C4-2B (cell line): ENCODE measurements at regions not wholly inside any gene's neighbourhood (a gene's known extent, or its start where the extent isn't known, plus 50 kb on each side); places are given as distances from the start of the nearest gene placed in this dataset.

Experiments
- ZFX ChIP-seq: fragments of 450-650 bp; IDR thresholded peaks from 2 replicates; pipeline ENCODE4 v1.6.1; 2017
- TF ChIP-seq, protein P1 (sequence below): fragments of 450-650 bp; conservative IDR thresholded peaks from 2 replicates; pipeline ENCODE4 v1.5.1; 2017; ENCODE audit warnings: mild to moderate bottlenecking

GRCh38 chrX:7654316-7654715, 188.7 kb upstream of the VCX start:
- no peak for TF ChIP-seq ZFX
- TF ChIP-seq, protein P1, sequence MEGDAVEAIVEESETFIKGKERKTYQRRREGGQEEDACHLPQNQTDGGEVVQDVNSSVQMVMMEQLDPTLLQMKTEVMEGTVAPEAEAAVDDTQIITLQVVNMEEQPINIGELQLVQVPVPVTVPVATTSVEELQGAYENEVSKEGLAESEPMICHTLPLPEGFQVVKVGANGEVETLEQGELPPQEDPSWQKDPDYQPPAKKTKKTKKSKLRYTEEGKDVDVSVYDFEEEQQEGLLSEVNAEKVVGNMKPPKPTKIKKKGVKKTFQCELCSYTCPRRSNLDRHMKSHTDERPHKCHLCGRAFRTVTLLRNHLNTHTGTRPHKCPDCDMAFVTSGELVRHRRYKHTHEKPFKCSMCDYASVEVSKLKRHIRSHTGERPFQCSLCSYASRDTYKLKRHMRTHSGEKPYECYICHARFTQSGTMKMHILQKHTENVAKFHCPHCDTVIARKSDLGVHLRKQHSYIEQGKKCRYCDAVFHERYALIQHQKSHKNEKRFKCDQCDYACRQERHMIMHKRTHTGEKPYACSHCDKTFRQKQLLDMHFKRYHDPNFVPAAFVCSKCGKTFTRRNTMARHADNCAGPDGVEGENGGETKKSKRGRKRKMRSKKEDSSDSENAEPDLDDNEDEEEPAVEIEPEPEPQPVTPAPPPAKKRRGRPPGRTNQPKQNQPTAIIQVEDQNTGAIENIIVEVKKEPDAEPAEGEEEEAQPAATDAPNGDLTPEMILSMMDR: no peak
